HG02678 (cell line): ENCODE measurements at regions not wholly inside any gene's neighbourhood (a gene's known extent, or its start where the extent isn't known, plus 50 kb on each side); places are given as distances from the start of the nearest gene placed in this dataset.
"Not testable (repeated sequence)": the region's sequence is repeated elsewhere in the genome, so short reads cannot be mapped to it uniquely, and the experiment has no call there.

Source experiments
- ATAC-seq: cut with Tn5 transposase; IDR thresholded peaks from one replicate; pipeline ENCODE4 v1.9.1; 2021; ENCODE audit warnings: mild to moderate bottlenecking, moderate library complexity; ENCODE audit not compliant: unreplicated experiment

DNA sequence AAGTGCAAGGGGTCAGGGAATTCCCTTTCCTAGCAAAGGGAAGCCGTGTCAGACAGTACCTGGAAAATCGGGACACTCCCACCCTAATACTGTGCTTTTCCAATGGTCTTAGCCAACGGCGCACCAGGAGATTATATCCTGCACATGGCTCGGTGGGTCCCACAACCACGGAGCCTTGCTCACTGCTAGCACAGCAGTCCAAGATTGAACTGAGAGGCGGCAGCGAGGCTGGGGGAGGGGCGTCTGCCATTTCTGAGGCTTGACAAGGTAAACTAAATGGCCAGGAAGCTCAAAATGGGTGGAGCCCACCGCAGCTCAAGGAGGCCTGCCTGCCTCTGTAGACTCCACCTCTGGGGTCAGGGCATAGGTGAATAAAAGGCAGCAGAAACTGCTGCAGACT, 76.5 kb upstream of the LINC00632 start:
- ATAC-seq: not testable (repeated sequence)

DNA sequence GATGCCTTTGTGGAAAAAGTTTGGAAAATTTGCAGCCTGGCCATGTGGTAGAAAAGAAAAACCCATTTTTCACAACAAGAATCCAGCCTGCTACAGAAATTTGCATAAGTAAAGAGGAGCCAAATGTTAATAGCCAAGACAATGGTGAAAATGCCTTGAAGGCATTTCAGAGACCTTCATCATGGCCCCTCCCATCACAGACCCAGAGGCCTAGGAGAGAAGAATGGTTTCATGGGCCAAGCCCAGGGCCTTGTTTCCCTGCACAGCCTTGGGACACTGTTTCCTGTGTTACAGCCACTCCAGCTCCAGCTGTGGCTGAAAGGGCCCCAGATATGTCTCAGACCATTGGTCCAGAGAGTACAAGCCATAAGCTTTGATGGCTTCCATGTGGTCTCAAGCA, 101.4 kb upstream of the LINC00632 start:
- no peak for ATAC-seq

DNA sequence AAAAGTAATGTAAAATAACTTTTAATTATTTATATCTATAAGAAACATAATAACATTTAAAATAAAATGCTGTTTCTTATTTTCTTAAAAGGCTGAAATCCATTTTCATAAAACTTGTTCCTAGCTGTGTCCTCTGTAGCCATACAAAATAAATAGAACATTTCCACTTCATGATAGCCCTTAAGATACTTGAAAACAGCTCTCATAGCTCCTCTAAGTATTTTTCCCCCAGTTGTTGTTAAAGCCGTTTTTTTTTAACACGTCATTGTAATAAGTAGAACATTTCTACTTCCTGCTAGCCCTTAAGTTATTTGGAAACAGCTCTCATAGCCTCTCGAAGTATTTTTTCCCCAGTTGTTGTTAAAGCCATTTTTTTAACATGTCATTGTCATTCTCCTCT, 97.3 kb upstream of the SOX3 start:
- ATAC-seq: no peak

DNA sequence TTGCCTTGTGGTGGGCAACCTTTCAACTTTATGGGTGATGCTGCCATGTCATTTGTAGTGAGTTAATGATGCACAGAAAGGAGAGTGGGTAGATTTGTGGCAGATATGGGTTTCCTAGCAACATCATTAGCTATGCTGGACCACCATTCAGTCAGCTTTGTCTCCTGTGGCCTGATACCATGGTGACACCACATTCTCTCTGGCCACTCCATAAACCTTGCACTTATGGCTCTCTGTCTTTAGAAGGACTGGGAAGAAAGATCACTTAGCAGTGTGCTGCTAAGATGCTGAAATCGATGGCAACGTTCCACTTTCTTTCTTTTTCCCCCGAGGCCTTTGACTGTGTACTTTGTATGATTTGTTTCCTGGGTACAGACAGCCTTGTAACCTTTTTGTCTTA, 95.0 kb upstream of the SOX3 start:
- no peak for ATAC-seq

DNA sequence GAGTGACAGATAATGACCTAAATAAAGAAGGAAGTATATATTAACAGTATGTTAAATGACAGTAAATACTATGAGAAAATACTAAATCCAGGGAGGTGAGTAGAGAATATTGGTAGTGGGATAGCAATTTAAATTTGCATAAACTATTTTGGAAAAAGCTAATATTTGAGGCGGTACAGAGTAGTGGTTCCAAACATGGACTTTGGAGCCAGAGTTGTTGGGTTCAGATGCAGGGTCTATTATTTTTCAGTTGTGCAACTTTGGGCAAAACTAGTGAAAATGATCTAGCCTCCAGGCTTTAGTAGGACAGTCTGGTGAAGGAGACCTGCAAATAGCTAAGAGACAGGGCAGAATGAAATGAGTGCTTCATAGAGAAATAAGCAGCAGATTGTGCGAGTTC, 84.8 kb upstream of the SOX3 start:
- no peak for ATAC-seq

DNA sequence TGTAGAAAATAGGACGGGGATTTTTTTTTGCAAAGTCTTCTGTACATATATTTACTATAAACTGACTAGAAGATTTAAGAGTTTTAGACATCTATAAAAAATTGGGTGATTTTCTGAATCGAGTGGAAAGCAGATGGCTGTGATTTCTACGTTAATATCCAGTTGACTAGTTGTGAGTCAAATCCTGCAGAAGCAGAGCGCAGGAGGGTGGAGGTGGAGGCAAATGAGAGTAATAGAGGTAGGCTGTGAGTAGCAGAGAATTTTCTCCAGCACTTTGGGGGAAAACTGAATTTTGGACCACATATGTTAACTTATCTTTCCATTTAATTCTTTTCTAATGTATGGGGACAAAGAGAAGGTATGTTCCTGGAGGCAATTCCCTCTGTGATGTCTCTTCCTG, 82.1 kb upstream of the SOX3 start:
- ATAC-seq: no peak

DNA sequence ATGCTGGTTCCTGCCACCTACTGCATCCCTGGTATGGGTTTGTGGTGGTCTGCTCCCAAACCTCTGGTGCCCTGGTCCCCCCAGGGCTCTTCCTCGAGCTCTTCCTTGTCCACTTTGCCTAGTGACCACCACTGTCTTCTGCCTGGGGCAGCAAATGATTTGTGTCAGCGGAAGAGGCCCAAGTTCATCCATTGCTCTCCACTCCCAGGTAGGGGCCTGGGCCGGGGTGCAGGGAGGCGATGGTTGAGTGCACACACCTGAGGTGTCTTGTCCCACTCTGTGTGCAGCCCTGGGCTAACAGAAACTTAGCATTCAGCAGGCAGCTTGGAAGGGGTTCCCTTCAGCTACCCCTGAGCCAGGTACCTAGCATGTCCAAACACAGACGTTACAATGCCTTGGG, 75.6 kb upstream of the SOX3 start:
- no peak for ATAC-seq

DNA sequence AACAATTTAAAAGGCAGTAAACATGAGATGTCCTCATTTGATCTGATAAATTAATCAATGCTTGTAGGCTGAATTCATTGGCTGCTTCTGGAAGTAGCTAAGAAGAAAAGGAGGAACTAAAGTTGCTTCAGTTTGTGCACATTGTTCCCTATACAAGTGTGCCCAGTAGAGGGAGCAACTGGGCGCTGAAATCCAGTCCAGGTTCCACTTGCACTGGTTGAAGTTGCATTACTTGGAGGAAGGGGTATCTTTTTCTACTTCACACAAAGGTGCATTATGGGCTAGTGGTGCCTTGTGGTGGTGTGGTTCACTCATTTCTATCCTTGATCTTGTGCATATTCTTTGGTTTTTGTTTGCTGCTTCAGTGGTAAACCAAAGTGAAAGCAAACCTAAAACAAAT, 67.9 kb upstream of the SOX3 start:
- peak; percentile 66 for ATAC-seq

DNA sequence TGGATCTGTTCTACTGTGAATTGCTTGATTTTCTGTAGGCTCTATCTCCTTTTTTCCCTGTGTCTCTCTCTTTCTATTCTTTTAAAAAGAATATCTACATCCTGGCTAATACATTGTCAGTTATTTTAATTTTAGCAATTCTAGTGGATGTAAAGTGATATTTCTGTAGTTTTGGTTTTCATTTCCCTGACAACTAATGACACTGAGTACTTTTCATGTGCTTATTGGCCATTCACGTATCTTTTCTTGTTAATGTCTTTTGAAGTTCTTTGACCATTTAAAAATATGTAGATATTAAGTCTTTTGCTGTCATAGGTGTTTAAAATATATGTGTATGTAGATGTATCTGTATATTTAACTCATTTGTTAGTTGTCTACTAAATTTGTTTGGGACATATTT, 59.0 kb upstream of the SOX3 start:
- ATAC-seq: no peak
